Hepatic stellate cell (primary cell): ENCODE measurements at regions not wholly inside any gene's neighbourhood (a gene's known extent, or its start where the extent isn't known, plus 50 kb on each side); places are given as distances from the start of the nearest gene placed in this dataset.
"Not testable (repeated sequence)": the region's sequence is repeated elsewhere in the genome, so short reads cannot be mapped to it uniquely, and the experiment has no call there.

Source experiments
- DNase-seq: peaks from one replicate; pipeline ENCODE4 v3.0.0; 2011; ENCODE audit warnings: low spot score

- no peak for DNase-seq
Observed at GRCh38 chr18:1668279-1668678, 763.6 kb downstream of the ADCYAP1 start.

- DNase-seq: not testable (repeated sequence)
Observed at GRCh38 chr18:1671710-1672109, 767.0 kb downstream of the ADCYAP1 start.

GRCh38 chr18:1676387-1676786, 771.7 kb downstream of the ADCYAP1 start:
- no peak for DNase-seq

- no peak for DNase-seq
Observed at GRCh38 chr18:1680108-1680507, 775.4 kb downstream of the ADCYAP1 start.

- no peak for DNase-seq
Observed at GRCh38 chr18:1691863-1692262, 787.2 kb downstream of the ADCYAP1 start.

GRCh38 chr18:1708006-1708405, 803.3 kb downstream of the ADCYAP1 start:
- no peak for DNase-seq

GRCh38 chr18:1710114-1710513, 805.4 kb downstream of the ADCYAP1 start:
- no peak for DNase-seq

GRCh38 chr18:1732143-1732542, 827.5 kb downstream of the ADCYAP1 start:
- no peak for DNase-seq

GRCh38 chr18:1746131-1746530, 825.2 kb downstream of the METTL4 start:
- DNase-seq: no peak

- no peak for DNase-seq
Observed at GRCh38 chr18:1751249-1751648, 820.1 kb downstream of the METTL4 start.

- DNase-seq: no peak
Observed at GRCh38 chr18:1760901-1761300, 810.4 kb downstream of the METTL4 start.

- DNase-seq: no peak
Observed at GRCh38 chr18:1774261-1774660, 797.0 kb downstream of the METTL4 start.

GRCh38 chr18:1777843-1778242, 793.5 kb downstream of the METTL4 start:
- DNase-seq: no peak

- DNase-seq: no peak
Observed at GRCh38 chr18:1778496-1779178, 792.7 kb downstream of the METTL4 start.

- DNase-seq: no peak
Observed at GRCh38 chr18:1779587-1779986, 791.7 kb downstream of the METTL4 start.

GRCh38 chr18:1784113-1784512, 787.2 kb downstream of the METTL4 start:
- no peak for DNase-seq

GRCh38 chr18:1785980-1786379, 785.3 kb downstream of the METTL4 start:
- DNase-seq: not testable (repeated sequence)

GRCh38 chr18:1796636-1797035, 774.7 kb downstream of the METTL4 start:
- no peak for DNase-seq

GRCh38 chr18:1797235-1797634, 774.1 kb downstream of the METTL4 start:
- no peak for DNase-seq

- no peak for DNase-seq
Observed at GRCh38 chr18:1805521-1805920, 765.8 kb downstream of the METTL4 start.

- no peak for DNase-seq
Observed at GRCh38 chr18:1806884-1807615, 764.3 kb downstream of the METTL4 start.

GRCh38 chr18:1811282-1811681, 760.0 kb downstream of the METTL4 start:
- DNase-seq: no peak

GRCh38 chr18:1825296-1825695, 746.0 kb downstream of the METTL4 start:
- DNase-seq: no peak

- no peak for DNase-seq
Observed at GRCh38 chr18:1840878-1841277, 730.4 kb downstream of the METTL4 start.
